IMR-90 (cell line): ENCODE measurements at regions not wholly inside any gene's neighbourhood (a gene's known extent, or its start where the extent isn't known, plus 50 kb on each side); places are given as distances from the start of the nearest gene placed in this dataset.

ENCODE experiments used
- ATAC-seq: fragments of 200-7000 bp; cut with Tn5 transposase; 2 replicates; pipeline ENCODE4 v1.9.1; 2020; ENCODE audit warnings: low read depth, mild to moderate bottlenecking, moderate library complexity
- BruUV-seq: library from RNA; stranded (reverse); fragments of 400-500 nt; replicated peaks from 2 replicates; lab custom pipeline; 2021; lab: Mats Ljungman, UMichigan
- CTCF ChIA-PET: fragments of 300-600 bp; formaldehyde crosslinking; extraction: SDS; loops from one replicate; lab custom pipeline; 2021; ENCODE audit warnings: antibody characterized with exemption; lab: Yijun Ruan, JAX
- POLR2A ChIA-PET: fragments of 300-600 bp; sonication (Branson Sonifier 250); formaldehyde crosslinking; loops from one replicate; lab custom pipeline; 2022; ENCODE audit warnings: antibody characterized with exemption; ENCODE audit not compliant: unreplicated experiment; lab: Charles Lee
- DNase-seq: peaks from one replicate; pipeline ENCODE4 v3.0.0; 2013
- H2AFZ ChIP-seq: replicated peaks from 2 replicates; pipeline ENCODE3; 2013; ENCODE audit warnings: low read length, mild to moderate bottlenecking; ENCODE audit not compliant: poor library complexity
- H2AK5ac ChIP-seq: 2 replicates; pipeline ENCODE4 v1.6.1; 2013; ENCODE audit warnings: low read depth, low read length, inconsistent platforms
- H2AK9ac ChIP-seq: replicated peaks from 2 replicates; pipeline ENCODE3; 2013; ENCODE audit warnings: mild to moderate bottlenecking, low read depth, low read length, moderate library complexity; ENCODE audit not compliant: poor library complexity
- H2BK120ac ChIP-seq: 2 replicates; pipeline ENCODE4 v1.6.1; 2013; ENCODE audit warnings: low read depth, low read length, inconsistent platforms
- H2BK15ac ChIP-seq: 3 replicates; pipeline ENCODE4 v1.6.1; 2013; ENCODE audit warnings: low read depth, low read length, inconsistent platforms
- H2BK20ac ChIP-seq: 2 replicates; pipeline ENCODE4 v1.6.1; 2013; ENCODE audit warnings: low read depth, mild to moderate bottlenecking, inconsistent platforms, low read length, moderate library complexity
- H2BK5ac ChIP-seq: 2 replicates; pipeline ENCODE4 v1.6.1; 2013; ENCODE audit warnings: mild to moderate bottlenecking, low read depth, low read length, inconsistent platforms; ENCODE audit not compliant: poor library complexity, severe bottlenecking
- H3K14ac ChIP-seq: replicated peaks from 2 replicates; pipeline ENCODE4 v1.6.1; 2013; ENCODE audit warnings: low read depth, low read length, inconsistent platforms
- H3K18ac ChIP-seq: 2 replicates; pipeline ENCODE4 v1.6.1; 2013; ENCODE audit warnings: low read depth, low read length, control low read depth
- H3K23ac ChIP-seq: 2 replicates; pipeline ENCODE4 v1.6.1; 2013; ENCODE audit warnings: low read depth, low read length, inconsistent platforms
- H3K27ac ChIP-seq: 2 replicates; pipeline ENCODE4 v1.5.1; 2013; ENCODE audit warnings: mild to moderate bottlenecking, control low read depth, low read length; ENCODE audit not compliant: insufficient read depth
- H3K27me3 ChIP-seq: 2 replicates; pipeline ENCODE4 v1.6.1; 2013; ENCODE audit warnings: low read length; ENCODE audit not compliant: control insufficient read depth, insufficient read depth
- H3K36me3 ChIP-seq: 2 replicates; pipeline ENCODE4 v1.6.1; 2013; ENCODE audit warnings: low read length, mixed read lengths; ENCODE audit not compliant: control insufficient read depth, insufficient read depth
- H3K4ac ChIP-seq: 2 replicates; pipeline ENCODE4 v1.6.1; 2013; ENCODE audit warnings: low read depth, low read length, inconsistent platforms
- H3K4me1 ChIP-seq: 2 replicates; pipeline ENCODE4 v1.6.1; 2013; ENCODE audit warnings: low read length, mixed read lengths; ENCODE audit not compliant: control insufficient read depth, insufficient read depth
- H3K4me2 ChIP-seq: 2 replicates; pipeline ENCODE4 v1.6.1; 2013; ENCODE audit warnings: low read depth, mild to moderate bottlenecking, control low read depth, low read length, moderate library complexity
- H3K4me3 ChIP-seq: 2 replicates; pipeline ENCODE4 v1.5.1; 2013; ENCODE audit warnings: low read depth, mild to moderate bottlenecking, control low read depth, low read length, moderate library complexity; ENCODE audit not compliant: insufficient read depth
- H3K56ac ChIP-seq: 2 replicates; pipeline ENCODE4 v1.6.1; 2013; ENCODE audit warnings: low read length, inconsistent platforms; ENCODE audit not compliant: insufficient read depth; ENCODE audit errors: extremely low read depth
- H3K79me1 ChIP-seq, 2 experiments: 2 replicates each; pipeline ENCODE4 v1.6.1; 2013; ENCODE audit warnings: low read length in 2 of 2, inconsistent platforms in 1 of 2, low read depth in 1 of 2
- H3K9ac ChIP-seq: 2 replicates; pipeline ENCODE4 v1.6.1; 2013; ENCODE audit warnings: low read depth, low read length, control low read depth
- H3K9me1 ChIP-seq: 2 replicates; pipeline ENCODE4 v1.6.1; 2013; ENCODE audit warnings: low read length, inconsistent platforms; ENCODE audit not compliant: insufficient read depth
- H3K9me3 ChIP-seq: 2 replicates; pipeline ENCODE4 v1.6.1; 2013; ENCODE audit warnings: low read length; ENCODE audit not compliant: control insufficient read depth, insufficient read depth
- H4K20me1 ChIP-seq: 2 replicates; pipeline ENCODE4 v1.6.1; 2013; ENCODE audit warnings: low read length, inconsistent platforms; ENCODE audit not compliant: insufficient read depth
- H4K5ac ChIP-seq: 2 replicates; pipeline ENCODE4 v1.6.1; 2013; ENCODE audit warnings: mild to moderate bottlenecking, low read depth, low read length, control low read depth
- H4K8ac ChIP-seq, 2 experiments: 2 replicates each; pipeline ENCODE4 v1.6.1; 2013; ENCODE audit warnings: low read depth in 2 of 2, low read length in 2 of 2, control low read depth in 1 of 2, inconsistent platforms in 1 of 2
- H4K91ac ChIP-seq: 2 replicates; pipeline ENCODE4 v1.6.1; 2013; ENCODE audit warnings: low read depth, low read length, inconsistent platforms; ENCODE audit not compliant: insufficient read depth
- CEBPB ChIP-seq: IDR thresholded peaks from 2 replicates; pipeline ENCODE4 v1.6.1; 2012; ENCODE audit warnings: low read depth, low read length, improper control_type of control experiment
- FOS ChIP-seq: fragments of 150-350 bp; IDR thresholded peaks from 2 replicates; pipeline ENCODE4 v1.6.1; 2016; ENCODE audit warnings: low read depth, low read length
- MAZ ChIP-seq: IDR thresholded peaks from 2 replicates; pipeline ENCODE4 v1.6.1; 2012; ENCODE audit warnings: low read depth, mild to moderate bottlenecking, low read length, improper control_type of control experiment, moderate library complexity, borderline replicate concordance
- MXI1 ChIP-seq: IDR thresholded peaks from 2 replicates; pipeline ENCODE4 v1.6.1; 2012; ENCODE audit warnings: low read depth, mild to moderate bottlenecking, low read length, moderate library complexity, borderline replicate concordance
- NFE2L2 ChIP-seq: fragments of 150-350 bp; IDR thresholded peaks from 2 replicates; pipeline ENCODE4 v1.6.1; 2016; ENCODE audit warnings: low read depth, mild to moderate bottlenecking, low read length
- POLR2A ChIP-seq: IDR thresholded peaks from 2 replicates; pipeline ENCODE4 v1.6.1; 2012; ENCODE audit warnings: mild to moderate bottlenecking, low read depth, low read length
- RAD21 ChIP-seq: IDR thresholded peaks from 2 replicates; pipeline ENCODE4 v1.6.1; 2012; ENCODE audit warnings: low read length, improper control_type of control experiment
- WGBS, 2 experiments: methylation state at CpG; one replicate each; pipeline versions ENCODE4 v1.1.5 to v1.1.7; 2013; ENCODE audit warnings: missing lambda C conversion rate in 2 of 2; ENCODE audit not compliant: insufficient read length in 1 of 2; ENCODE audit errors: extremely low coverage in 2 of 2; 5-methylcytosine and 5-hydroxymethylcytosine counted together
- dilution Hi-C: fragments of 300-500 bp; cut with HindIII; formaldehyde crosslinking; loops from one replicate; pipeline ENCODE4 v1.14.3; 2018; ENCODE audit warnings: low sequenced_read_pairs; ENCODE audit not compliant: unreplicated experiment
- in situ Hi-C: fragments of 300-500 bp; cut with MboI; formaldehyde crosslinking; loops from 3 replicates; pipeline ENCODE4 v1.14.3; 2019; ENCODE audit warnings: low sequenced_read_pairs, inconsistent platforms, mixed read lengths
- intact Hi-C: fragments of 100-400 bp; cut with micrococcal nuclease; formaldehyde crosslinking; loops from 2 replicates; pipeline ENCODE4 v1.10.0; 2022
- TF ChIP-seq, protein P1 (sequence below): fragments of 150-350 bp; IDR thresholded peaks from 2 replicates; pipeline ENCODE4 v1.6.1; 2016; ENCODE audit warnings: low read depth, mild to moderate bottlenecking, low read length, moderate library complexity, borderline replicate concordance

DNA sequence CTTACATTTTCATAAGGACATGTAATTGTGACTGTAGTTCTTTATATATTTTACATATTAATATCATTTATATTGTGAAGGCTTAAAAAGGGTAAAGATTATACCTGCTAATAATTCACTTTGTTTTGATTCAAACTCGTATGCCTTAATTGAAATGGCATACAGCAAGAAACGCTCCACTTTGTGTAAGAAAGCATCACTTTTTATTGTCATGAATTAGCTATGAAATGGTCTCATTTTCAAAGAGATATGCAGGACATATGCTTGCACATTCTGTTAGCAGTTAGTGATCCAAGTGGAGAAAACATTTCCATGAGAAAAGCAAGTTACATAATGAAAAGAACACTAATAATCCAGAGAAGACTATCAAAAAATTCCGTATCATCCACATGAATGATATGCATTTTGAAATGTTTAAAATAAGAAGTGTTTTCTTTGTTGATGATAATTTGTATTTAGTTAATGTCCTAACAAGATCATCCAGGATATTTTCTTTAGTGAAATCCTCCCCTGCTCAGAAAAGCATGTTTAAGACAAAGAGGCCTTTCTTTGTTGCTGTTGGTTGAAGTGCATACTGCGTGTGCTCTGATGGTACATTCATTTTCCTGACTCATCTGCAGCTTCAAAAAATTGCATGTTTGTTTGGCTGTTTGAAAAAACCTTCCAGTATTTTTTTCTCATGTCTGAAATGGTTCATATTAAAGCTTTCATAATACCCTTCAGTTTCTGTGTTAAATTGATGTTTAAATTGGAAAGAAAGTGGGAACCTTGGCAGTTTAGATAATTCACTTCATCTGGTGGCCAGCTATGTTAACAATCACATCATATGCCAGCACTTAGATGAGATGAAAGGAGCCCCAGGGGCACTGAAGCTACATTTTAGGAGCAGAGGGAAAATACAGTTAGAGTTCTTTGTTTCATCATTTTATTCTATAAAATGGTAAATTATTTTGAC lies 242.2 kb downstream of the CSNK1G3 start:
- peak overlapping the region; percentile 79; the same call in 1 of the 2 replicates for H2BK20ac ChIP-seq
- H3K56ac ChIP-seq, result no peak overlapping the region; the same call in 1 of the 2 replicates
- peak overlapping the region; percentile 64; the same call in 1 of the 2 replicates for H3K14ac ChIP-seq
- in situ Hi-C loops (no loop called here), dilution Hi-C loops (no loop called here), intact Hi-C loops (no loop called here)
- no peak overlapping the region for H2AK5ac ChIP-seq
- H3K4me2 ChIP-seq, result no peak overlapping the region
- H3K27ac ChIP-seq, result no peak overlapping the region
- peak overlapping the region; percentile 52; the same call in 1 of the 2 replicates for H3K23ac ChIP-seq
- H3K4ac ChIP-seq, result peak overlapping the region; percentile 56; the same call in 1 of the 2 replicates
- no TSS peak for BruUV-seq
- no CpG with 5 or more reads among the region's 4 CpGs for WGBS, 2 experiments
- 0 out of 2 replicates have a peak, but pooled peaks cover 4% of the 10 kb centered on the region for H3K9me1 ChIP-seq
- H2AFZ ChIP-seq, result no peak overlapping the region
- no peaks in the 10 kb centered on the region for H3K79me1 ChIP-seq
- 0 out of 3 replicates have a peak overlapping the region, but pooled peaks have one; percentile 19 for H2BK15ac ChIP-seq
- H4K8ac ChIP-seq, result peak overlapping the region; percentile 11 to 51; a peak in 2 of 4 replicates
- peak overlapping the region; percentile 54 for H2BK5ac ChIP-seq
- no peak overlapping the region for H3K4me3 ChIP-seq
- CTCF ChIA-PET, result interaction anchor here (0.6 to 0.7 kb wide), 2 partner anchors 759 to 852 kb away, joined by 3 read pairs; no protein-coding TSS in a partner anchor
- peak overlapping the region; percentile 71; the same call in 1 of the 2 replicates for H3K18ac ChIP-seq
- H3K27me3 ChIP-seq, result no peaks in the 10 kb centered on the region
- H4K20me1 ChIP-seq, result no peaks in the 10 kb centered on the region
- DNase-seq (peak; percentile 69), ATAC-seq (peak; percentile 16; the same call in 1 of the 2 replicates)
- peak overlapping the region; percentile 73 for H2BK120ac ChIP-seq
- H2AK9ac ChIP-seq, result no peak overlapping the region
- H4K5ac ChIP-seq, result peak overlapping the region; percentile 26; the same call in 1 of the 2 replicates
- H3K36me3 ChIP-seq, result no peaks in the 10 kb centered on the region
- TF ChIP-seq MAZ (no peak), POLR2A (no peak), FOS (no peak), RAD21 (no peak), NFE2L2 (no peak), MXI1 (no peak), CEBPB (no peak)
- TF ChIP-seq, protein P1, sequence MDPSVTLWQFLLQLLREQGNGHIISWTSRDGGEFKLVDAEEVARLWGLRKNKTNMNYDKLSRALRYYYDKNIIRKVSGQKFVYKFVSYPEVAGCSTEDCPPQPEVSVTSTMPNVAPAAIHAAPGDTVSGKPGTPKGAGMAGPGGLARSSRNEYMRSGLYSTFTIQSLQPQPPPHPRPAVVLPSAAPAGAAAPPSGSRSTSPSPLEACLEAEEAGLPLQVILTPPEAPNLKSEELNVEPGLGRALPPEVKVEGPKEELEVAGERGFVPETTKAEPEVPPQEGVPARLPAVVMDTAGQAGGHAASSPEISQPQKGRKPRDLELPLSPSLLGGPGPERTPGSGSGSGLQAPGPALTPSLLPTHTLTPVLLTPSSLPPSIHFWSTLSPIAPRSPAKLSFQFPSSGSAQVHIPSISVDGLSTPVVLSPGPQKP, result no peak
- no peak overlapping the region for H3K9ac ChIP-seq
- H4K91ac ChIP-seq, result peak overlapping the region; percentile 71
- no peaks in the 10 kb centered on the region for H3K9me3 ChIP-seq
- POLR2A ChIA-PET, result no interaction called here
- H3K4me1 ChIP-seq, result peaks cover 9% of the 10 kb centered on the region; the same call in 1 of the 2 replicates
